ENCODE measurements at regions not wholly inside any gene's neighbourhood (a gene's known extent, or its start where the extent isn't known, plus 50 kb on each side); places are given as distances from the start of the nearest gene placed in this dataset.
A peak's percentile ranks its signal among the peaks of the same experiment; 100 is the strongest.

DNA sequence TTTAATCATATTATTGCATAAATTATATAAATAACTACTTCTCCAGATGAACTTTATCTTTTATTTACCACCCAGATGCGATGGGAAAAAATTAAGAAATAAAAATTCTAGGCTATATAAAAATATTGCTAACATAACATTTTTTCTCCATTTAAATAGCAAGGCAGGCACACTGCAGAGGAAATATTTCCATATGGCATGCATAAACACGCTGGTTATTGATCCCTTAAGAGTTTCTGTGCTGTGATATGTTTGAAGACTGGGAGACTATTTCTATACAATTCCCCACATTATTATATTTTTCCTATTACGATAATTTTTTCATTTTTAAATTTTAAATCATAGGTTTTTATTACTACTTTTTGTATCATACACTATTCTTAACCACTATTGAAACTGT, 131.5 kb downstream of the C12orf50 start:
- Histone ChIP-seq H3K4me1 (ENCODE audit: low read depth, poor library complexity, severe bottlenecking) (no peaks in the 10 kb centered on the region), H3K9ac (no peak overlapping the region), H3K79me2 (ENCODE audit: insufficient read depth, low read depth) (no peaks in the 10 kb centered on the region), H2AFZ (ENCODE audit: low read depth) (no peak overlapping the region), H3K36me3 (ENCODE audit: insufficient read depth) (no peaks in the 10 kb centered on the region), H3K27me3 (ENCODE audit: insufficient read depth, low read depth) (no peaks in the 10 kb centered on the region), H3K4me3 (IDR thresholded peaks at IDR 0.05; ENCODE audit: insufficient read depth, low read depth, low read length) (no peak overlapping the region), H3K27ac (no peak overlapping the region), H4K20me1 (ENCODE audit: insufficient read depth) (no peaks in the 10 kb centered on the region), H3K4me2 (no peak overlapping the region)
- TF ChIP-seq CTCF (conservative IDR thresholded peaks at IDR 0.05; ENCODE audit: low read depth, low read length): no peak

DNA sequence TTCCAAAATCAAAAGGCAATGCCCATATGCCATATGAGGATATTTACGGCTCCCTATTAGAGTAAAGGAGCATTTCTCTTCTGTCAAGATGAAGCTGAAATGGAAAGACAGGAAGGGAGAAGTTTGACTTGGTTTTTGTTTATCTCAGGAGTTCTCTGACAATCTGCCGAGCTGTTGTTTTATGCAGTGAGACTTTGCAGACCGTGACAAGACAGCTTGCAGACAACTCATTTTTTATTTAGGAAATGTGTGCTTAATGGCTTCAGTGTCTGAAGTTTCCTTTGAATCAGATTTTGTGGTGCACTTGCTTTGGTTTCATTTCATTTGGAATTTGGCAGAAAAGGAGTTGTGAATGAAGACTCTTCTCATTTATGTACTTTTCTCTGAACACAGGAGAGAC, 145.4 kb downstream of the C12orf50 start:
- Histone ChIP-seq H3K4me2 (peak overlapping the region; percentile 53), H3K4me3 (IDR thresholded peaks at IDR 0.05; ENCODE audit: insufficient read depth, low read depth, low read length) (no peak overlapping the region), H2AFZ (ENCODE audit: low read depth) (peak overlapping the region; percentile 72), H3K27me3 (ENCODE audit: insufficient read depth, low read depth) (no peaks in the 10 kb centered on the region), H3K4me1 (ENCODE audit: low read depth, poor library complexity, severe bottlenecking) (peaks cover 12% of the 10 kb centered on the region), H3K79me2 (ENCODE audit: insufficient read depth, low read depth) (no peaks in the 10 kb centered on the region), H3K9ac (peak overlapping the region; percentile 16; the same call in 1 of the 2 replicates), H4K20me1 (ENCODE audit: insufficient read depth) (no peaks in the 10 kb centered on the region), H3K27ac (peak overlapping the region; percentile 37; the same call in 1 of the 2 replicates), H3K36me3 (ENCODE audit: insufficient read depth) (no peaks in the 10 kb centered on the region)
- TF ChIP-seq CTCF (conservative IDR thresholded peaks at IDR 0.05; ENCODE audit: low read depth, low read length): no peak

GRCh38 chr12:87879141-87879540, 150.1 kb downstream of the C12orf50 start:
- H3K4me3 ChIP-seq (IDR thresholded peaks at IDR 0.05; ENCODE audit: insufficient read depth, low read depth, low read length): no peak overlapping the region
- H3K79me2 ChIP-seq (ENCODE audit: insufficient read depth, low read depth): no peaks in the 10 kb centered on the region
- no peaks in the 10 kb centered on the region for H3K36me3 ChIP-seq (ENCODE audit: insufficient read depth)
- H3K9ac ChIP-seq: no peak overlapping the region
- H2AFZ ChIP-seq (ENCODE audit: low read depth): no peak overlapping the region
- H3K4me1 ChIP-seq (ENCODE audit: low read depth, poor library complexity, severe bottlenecking): peaks cover 10% of the 10 kb centered on the region
- no peak overlapping the region for H3K27ac ChIP-seq
- no peak for TF ChIP-seq CTCF (conservative IDR thresholded peaks at IDR 0.05; ENCODE audit: low read depth, low read length)
- no peaks in the 10 kb centered on the region for H4K20me1 ChIP-seq (ENCODE audit: insufficient read depth)
- H3K27me3 ChIP-seq (ENCODE audit: insufficient read depth, low read depth): no peaks in the 10 kb centered on the region
- H3K4me2 ChIP-seq: no peak overlapping the region

DNA sequence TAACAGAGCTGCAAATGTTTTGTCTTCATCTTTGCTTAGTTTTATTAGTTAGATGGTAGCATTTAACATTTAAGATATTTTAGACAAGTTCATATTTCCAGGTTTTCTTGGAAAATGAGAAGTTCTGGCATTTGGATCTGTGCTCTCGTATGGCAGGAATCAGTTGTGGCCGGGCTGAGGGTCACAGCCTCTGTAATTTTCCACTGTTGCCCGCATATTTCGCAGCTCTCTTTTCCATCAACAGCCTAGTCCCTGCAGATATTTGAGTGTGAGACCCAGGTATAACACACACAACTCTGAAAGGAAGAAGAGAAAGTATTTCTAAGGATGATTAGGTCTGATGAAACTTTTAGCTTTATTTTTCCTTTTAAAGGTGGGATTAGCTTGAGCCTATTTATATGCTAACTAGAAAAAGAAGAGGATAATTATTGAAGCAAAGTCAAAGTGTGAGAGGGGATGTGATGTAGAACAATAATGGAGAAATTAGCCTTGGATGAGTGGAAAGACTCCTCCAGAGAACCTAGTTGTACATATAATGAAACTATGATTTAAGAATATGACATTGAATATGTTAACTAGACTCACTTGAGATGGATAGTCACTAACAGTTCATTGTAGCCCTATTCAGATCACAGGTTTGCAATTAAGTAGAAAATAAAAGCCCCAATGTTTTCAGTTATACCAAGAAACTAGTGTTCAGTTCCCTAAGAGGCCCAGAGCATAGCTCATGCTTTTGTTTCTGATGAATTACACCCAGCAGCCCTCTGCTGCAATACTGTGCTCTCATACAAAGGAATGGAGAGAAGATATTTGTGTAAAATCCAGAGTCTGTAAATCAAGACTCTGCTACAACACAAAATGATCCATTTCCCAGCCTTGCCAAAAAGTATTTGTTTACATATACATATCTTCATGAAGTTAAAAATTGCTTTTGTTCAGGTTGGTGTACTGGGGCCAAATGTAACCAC, 158.4 kb downstream of the C12orf50 start:
- H3K4me2 ChIP-seq: peak overlapping the region; percentile 84
- H3K4me3 ChIP-seq (IDR thresholded peaks at IDR 0.05; ENCODE audit: insufficient read depth, low read depth, low read length): no peak overlapping the region
- no peaks in the 10 kb centered on the region for H4K20me1 ChIP-seq (ENCODE audit: insufficient read depth)
- H3K4me1 ChIP-seq (ENCODE audit: low read depth, poor library complexity, severe bottlenecking): peaks cover 40% of the 10 kb centered on the region
- H3K9ac ChIP-seq: no peak overlapping the region; the same call in 1 of the 2 replicates
- peak overlapping the region; percentile 61 for H3K27ac ChIP-seq
- H3K79me2 ChIP-seq (ENCODE audit: insufficient read depth, low read depth): no peaks in the 10 kb centered on the region
- H3K27me3 ChIP-seq (ENCODE audit: insufficient read depth, low read depth): no peaks in the 10 kb centered on the region
- H2AFZ ChIP-seq (ENCODE audit: low read depth): peak overlapping the region; percentile 31; the same call in 1 of the 2 replicates
- TF ChIP-seq CTCF (conservative IDR thresholded peaks at IDR 0.05; ENCODE audit: low read depth, low read length): no peak
- no peaks in the 10 kb centered on the region for H3K36me3 ChIP-seq (ENCODE audit: insufficient read depth)

Data from KMS-11 (cell line).